Endothelial cell of umbilical vein (primary cell): ENCODE measurements at regions not wholly inside any gene's neighbourhood (a gene's known extent, or its start where the extent isn't known, plus 50 kb on each side); places are given as distances from the start of the nearest gene placed in this dataset.

ENCODE experiments used
- BruUV-seq: library from RNA; stranded (reverse); fragments of 400-500 nt; replicated peaks from 2 replicates; lab custom pipeline; 2021; lab: Mats Ljungman, UMichigan
- CTCF ChIA-PET: fragments of 300-600, 350-600 bp; sonication (Branson Sonifier 250); formaldehyde crosslinking; loops from one replicate; lab custom pipeline; 2021; ENCODE audit warnings: antibody characterized with exemption, inconsistent platforms; lab: Charles Lee
- POLR2A ChIA-PET: fragments of 300-600, 350-600 bp; sonication (Branson Sonifier 250); formaldehyde crosslinking; loops from one replicate; lab custom pipeline; 2021; ENCODE audit warnings: antibody characterized with exemption, inconsistent platforms; lab: Charles Lee
- DNase-seq: peaks from one replicate; pipeline ENCODE4 v3.0.0-alpha.2; 2011; ENCODE audit warnings: low read depth, low spot score
- FAIRE-seq: peaks from 2 replicates; lab custom pipeline; 2011; peaks lifted over from hg19 to GRCh38; lab: Jason Lieb, UNC
- H2AFZ ChIP-seq: 2 replicates; pipeline ENCODE4 v1.6.0; 2012; ENCODE audit warnings: low read depth, low read length, control low read depth, inconsistent platforms
- H3K27ac ChIP-seq: 2 replicates; pipeline ENCODE4 v1.5.1; 2011; ENCODE audit warnings: low read depth, mild to moderate bottlenecking, control low read depth, low read length, moderate library complexity; ENCODE audit not compliant: insufficient read depth
- H3K27me3 ChIP-seq, 2 experiments: 2 replicates each; pipeline versions ENCODE4 v1.6.0 to v1.6.1; 2011; ENCODE audit warnings: low read length in 2 of 2, mixed read lengths in 1 of 2; ENCODE audit not compliant: control insufficient read depth in 2 of 2, insufficient read depth in 2 of 2
- H3K36me3 ChIP-seq, 2 experiments: 2 replicates in 1 of 2; 3 replicates in 1 of 2; pipeline ENCODE4 v1.5.1; 2011; ENCODE audit warnings: low read length in 2 of 2, mild to moderate bottlenecking in 1 of 2, moderate library complexity in 1 of 2; ENCODE audit not compliant: control insufficient read depth in 2 of 2, insufficient read depth in 2 of 2; ENCODE audit errors: extremely low read depth in 1 of 2
- H3K4me1 ChIP-seq: 3 replicates; pipeline ENCODE4 v1.5.1; 2011; ENCODE audit warnings: mild to moderate bottlenecking, low read length; ENCODE audit not compliant: control insufficient read depth, insufficient read depth; ENCODE audit errors: extremely low read depth
- H3K4me2 ChIP-seq: 2 replicates; pipeline ENCODE4 v1.6.1; 2011; ENCODE audit warnings: low read length, control low read depth, mixed read lengths; ENCODE audit not compliant: insufficient read depth
- H3K4me3 ChIP-seq, 3 experiments: fragments of 200-600 bp in 1 of 3; sonication (generic), shearing (Covaris generic) in 1 of 3; replicated peaks in 1 of 3; 2 replicates each; pipeline ENCODE4 v1.5.1; 2011 to 2016; ENCODE audit warnings: control low read depth in 3 of 3, low read length in 3 of 3, mild to moderate bottlenecking in 2 of 3, inconsistent platforms in 1 of 3, low read depth in 1 of 3, moderate library complexity in 1 of 3; ENCODE audit not compliant: insufficient read depth in 1 of 3
- H3K79me2 ChIP-seq: 2 replicates; pipeline ENCODE4 v1.6.0; 2012; ENCODE audit warnings: low read length, inconsistent platforms; ENCODE audit not compliant: control insufficient read depth, insufficient read depth
- H3K9ac ChIP-seq: replicated peaks from 2 replicates; pipeline ENCODE3; 2011; ENCODE audit warnings: low read length, control low read depth; ENCODE audit not compliant: insufficient read depth; ENCODE audit errors: extremely low read depth
- H3K9me1 ChIP-seq: replicated peaks from 3 replicates; pipeline ENCODE4 v1.6.0; 2011; ENCODE audit warnings: mild to moderate bottlenecking, low read length; ENCODE audit not compliant: control insufficient read depth, insufficient read depth; ENCODE audit errors: extremely low read depth
- H3K9me3 ChIP-seq: replicated peaks from 2 replicates; pipeline ENCODE4 v1.5.1; 2012; ENCODE audit warnings: low read length, inconsistent platforms; ENCODE audit not compliant: control insufficient read depth, insufficient read depth
- H4K20me1 ChIP-seq: replicated peaks from 2 replicates; pipeline ENCODE3; 2011; ENCODE audit warnings: mild to moderate bottlenecking, low read length; ENCODE audit not compliant: control insufficient read depth, insufficient read depth; ENCODE audit errors: extremely low read depth
- EZH2 ChIP-seq: IDR thresholded peaks from 2 replicates; pipeline ENCODE4 v1.6.1; 2012; ENCODE audit warnings: borderline replicate concordance, low read depth, mild to moderate bottlenecking, moderate library complexity, low read length, inconsistent platforms; ENCODE audit not compliant: severe bottlenecking
- FOS ChIP-seq: IDR thresholded peaks from 2 replicates; pipeline ENCODE4 v1.6.1; 2011; ENCODE audit warnings: mild to moderate bottlenecking, low read length, moderate library complexity, borderline replicate concordance; ENCODE audit not compliant: insufficient read depth
- GATA2 ChIP-seq: IDR thresholded peaks from 2 replicates; pipeline ENCODE4 v1.7.0; 2011; ENCODE audit warnings: low read depth, mild to moderate bottlenecking, moderate library complexity, mixed read lengths, low read length; ENCODE audit not compliant: insufficient read length, insufficient read depth
- JUN ChIP-seq: IDR thresholded peaks from 2 replicates; pipeline ENCODE4 v1.6.1; 2011; ENCODE audit warnings: borderline replicate concordance, low read depth; ENCODE audit not compliant: insufficient read length, insufficient read depth
- MYC ChIP-seq: IDR thresholded peaks from one replicate; pipeline ENCODE4 v1.6.1; 2011; ENCODE audit warnings: mild to moderate bottlenecking, low read depth, low read length
- POLR2A ChIP-seq: IDR thresholded peaks from 2 replicates; pipeline ENCODE4 v1.6.1; 2012; ENCODE audit warnings: low read depth, mild to moderate bottlenecking, control low read depth, low read length
- POLR2AphosphoS5 ChIP-seq: IDR thresholded peaks from 2 replicates; pipeline ENCODE4 v1.6.1; 2012; ENCODE audit warnings: low read depth, mild to moderate bottlenecking, control low read depth, low read length, moderate library complexity; ENCODE audit not compliant: insufficient read depth
- dilution Hi-C: fragments of 300-500 bp; cut with MboI; formaldehyde crosslinking; loops from one replicate; pipeline ENCODE4 v1.15.0; 2019; ENCODE audit warnings: low sequenced_read_pairs; ENCODE audit not compliant: extremely low pct_ligation_motif_present
- intact Hi-C: fragments of 100-400 bp; cut with micrococcal nuclease; formaldehyde crosslinking; loops from one replicate; pipeline ENCODE4 v1.10.0; 2022
- TF ChIP-seq, protein P1 (sequence below): IDR thresholded peaks from 2 replicates; pipeline ENCODE4 v1.6.1; 2011; ENCODE audit not compliant: insufficient read depth, insufficient read length
- TF ChIP-seq, protein P2 (sequence below), 2 donors: IDR thresholded peaks; 1 replicate in 1 of 2; 2 replicates in 1 of 2; pipeline ENCODE4 v1.5.1; 2011; ENCODE audit warnings: low read length in 2 of 2, mild to moderate bottlenecking in 2 of 2, moderate library complexity in 2 of 2, control low read depth in 1 of 2, inconsistent platforms in 1 of 2, low read depth in 1 of 2; ENCODE audit not compliant: insufficient read depth in 1 of 2; ENCODE audit errors: extremely low read depth in 1 of 2

DNA sequence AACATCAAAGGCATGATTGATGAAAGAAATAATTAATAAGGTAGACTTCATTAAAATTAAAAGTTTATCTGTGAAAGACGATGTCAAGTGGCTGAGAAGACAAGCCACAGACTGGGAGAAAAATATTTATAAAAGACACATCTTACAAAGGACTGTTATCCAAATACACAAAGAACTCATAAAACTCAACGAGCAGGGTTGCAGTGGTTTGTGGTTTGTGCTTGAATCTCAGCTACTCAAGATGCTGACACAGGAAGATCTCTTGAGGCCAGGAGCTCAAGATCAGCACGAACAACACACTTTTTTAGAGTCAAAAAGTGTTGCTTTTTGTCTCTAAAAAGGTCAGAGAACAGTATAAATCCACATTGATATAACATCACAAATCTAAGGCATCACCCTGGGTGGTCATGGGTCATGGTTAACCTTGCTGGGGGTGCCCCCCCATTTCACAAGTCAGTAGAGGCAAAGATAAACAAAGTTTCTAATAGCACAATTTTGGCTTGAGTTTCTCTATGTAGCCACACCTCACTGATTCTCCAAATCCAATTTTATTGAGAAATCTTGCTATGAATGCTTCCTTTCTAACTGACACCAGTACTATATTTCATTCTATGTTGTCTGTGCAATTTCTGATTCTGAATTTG lies 342.9 kb upstream of the RPS23 start:
- Histone ChIP-seq H3K9me3 (no peaks in the 10 kb centered on the region), H3K4me3 (no peak overlapping the region), H2AFZ (no peak overlapping the region), H3K4me2 (no peak overlapping the region), H3K9ac (no peak overlapping the region), H3K36me3 (no peaks in the 10 kb centered on the region), H4K20me1 (no peaks in the 10 kb centered on the region), H3K79me2 (no peaks in the 10 kb centered on the region), H3K27ac (no peak overlapping the region), H3K9me1 (no peaks in the 10 kb centered on the region), H3K4me1 (peaks cover 14% of the 10 kb centered on the region), H3K27me3 (no peaks in the 10 kb centered on the region)
- intact Hi-C loops, result no loop called here
- ChIA-PET CTCF (no interaction called here), POLR2A (no interaction called here)
- BruUV-seq, result no TSS peak
- dilution Hi-C loops, result no loop called here
- DNase-seq (no peak), FAIRE-seq (no peak)
- no peak for TF ChIP-seq EZH2
- TF ChIP-seq MYC, result no peak
- TF ChIP-seq, protein P1, sequence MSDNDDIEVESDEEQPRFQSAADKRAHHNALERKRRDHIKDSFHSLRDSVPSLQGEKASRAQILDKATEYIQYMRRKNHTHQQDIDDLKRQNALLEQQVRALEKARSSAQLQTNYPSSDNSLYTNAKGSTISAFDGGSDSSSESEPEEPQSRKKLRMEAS, result no peak
- TF ChIP-seq GATA2, result no peak
- TF ChIP-seq POLR2A, result no peak
- no peak for TF ChIP-seq JUN
- no peak for TF ChIP-seq FOS
- no peak for TF ChIP-seq POLR2AphosphoS5
- TF ChIP-seq, protein P2, sequence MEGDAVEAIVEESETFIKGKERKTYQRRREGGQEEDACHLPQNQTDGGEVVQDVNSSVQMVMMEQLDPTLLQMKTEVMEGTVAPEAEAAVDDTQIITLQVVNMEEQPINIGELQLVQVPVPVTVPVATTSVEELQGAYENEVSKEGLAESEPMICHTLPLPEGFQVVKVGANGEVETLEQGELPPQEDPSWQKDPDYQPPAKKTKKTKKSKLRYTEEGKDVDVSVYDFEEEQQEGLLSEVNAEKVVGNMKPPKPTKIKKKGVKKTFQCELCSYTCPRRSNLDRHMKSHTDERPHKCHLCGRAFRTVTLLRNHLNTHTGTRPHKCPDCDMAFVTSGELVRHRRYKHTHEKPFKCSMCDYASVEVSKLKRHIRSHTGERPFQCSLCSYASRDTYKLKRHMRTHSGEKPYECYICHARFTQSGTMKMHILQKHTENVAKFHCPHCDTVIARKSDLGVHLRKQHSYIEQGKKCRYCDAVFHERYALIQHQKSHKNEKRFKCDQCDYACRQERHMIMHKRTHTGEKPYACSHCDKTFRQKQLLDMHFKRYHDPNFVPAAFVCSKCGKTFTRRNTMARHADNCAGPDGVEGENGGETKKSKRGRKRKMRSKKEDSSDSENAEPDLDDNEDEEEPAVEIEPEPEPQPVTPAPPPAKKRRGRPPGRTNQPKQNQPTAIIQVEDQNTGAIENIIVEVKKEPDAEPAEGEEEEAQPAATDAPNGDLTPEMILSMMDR (IDR thresholded peaks at IDR 0.05; ENCODE audit: extremely low read depth in 1 of 2, insufficient read depth in 1 of 2, low read depth in 1 of 2, low read length in 2 of 2), result no peak
